Gastroesophageal sphincter (tissue), 3 donors: ENCODE measurements at regions not wholly inside any gene's neighbourhood (a gene's known extent, or its start where the extent isn't known, plus 50 kb on each side); places are given as distances from the start of the nearest gene placed in this dataset.

Experiments used
- CTCF ChIP-seq, 4 experiments: fragments of 200-600 bp in 2 of 4; fragments of 450-650 bp in 2 of 4; sonication (generic) in 1 of 4; IDR thresholded peaks; one replicate each; pipeline ENCODE4 v1.5.1; 2017 to 2019; ENCODE audit warnings: antibody characterized with exemption in 4 of 4, mild to moderate bottlenecking in 2 of 4, moderate library complexity in 2 of 4
- EP300 ChIP-seq: sonication (generic); formaldehyde crosslinking; IDR thresholded peaks from one replicate; pipeline ENCODE4 v1.6.1; 2017; ENCODE audit warnings: antibody characterized with exemption, mild to moderate bottlenecking
- POLR2A ChIP-seq, 2 donors: fragments of 450-650 bp; IDR thresholded peaks; one replicate each; pipeline ENCODE4 v1.6.1; 2017; ENCODE audit warnings: antibody characterized with exemption in 2 of 2, mild to moderate bottlenecking in 2 of 2, moderate library complexity in 1 of 2
- POLR2AphosphoS5 ChIP-seq: sonication (generic); formaldehyde crosslinking; IDR thresholded peaks from one replicate; pipeline ENCODE4 v1.6.1; 2017; ENCODE audit warnings: antibody characterized with exemption

- TF ChIP-seq CTCF (IDR thresholded peaks at IDR 0.05), result no peak
- TF ChIP-seq EP300, result no peak
- TF ChIP-seq POLR2AphosphoS5, result no peak
- TF ChIP-seq POLR2A (IDR thresholded peaks at IDR 0.05), result no peak
Measured at GRCh38 chr14:104405360-104406226, 174.0 kb upstream of the C14orf180 start.
